Epithelial cell of esophagus (primary cell): ENCODE measurements at regions not wholly inside any gene's neighbourhood (a gene's known extent, or its start where the extent isn't known, plus 50 kb on each side); places are given as distances from the start of the nearest gene placed in this dataset.
"Not testable (repeated sequence)": the region's sequence is repeated elsewhere in the genome, so short reads cannot be mapped to it uniquely, and the experiment has no call there.

ENCODE experiments used
- DNase-seq: peaks from one replicate; pipeline ENCODE4 v3.0.0; 2010; ENCODE audit warnings: low read depth
- H3K4me3 ChIP-seq: 2 replicates; pipeline ENCODE4 v1.5.1; 2011; ENCODE audit warnings: mild to moderate bottlenecking, low read length, control low read depth
- CTCF ChIP-seq: IDR thresholded peaks from 2 replicates; pipeline ENCODE4 v1.5.1; 2011; ENCODE audit warnings: low read depth, mild to moderate bottlenecking, low read length, control low read depth, inconsistent platforms; ENCODE audit not compliant: insufficient read depth; ENCODE audit errors: missing control alignments

DNA sequence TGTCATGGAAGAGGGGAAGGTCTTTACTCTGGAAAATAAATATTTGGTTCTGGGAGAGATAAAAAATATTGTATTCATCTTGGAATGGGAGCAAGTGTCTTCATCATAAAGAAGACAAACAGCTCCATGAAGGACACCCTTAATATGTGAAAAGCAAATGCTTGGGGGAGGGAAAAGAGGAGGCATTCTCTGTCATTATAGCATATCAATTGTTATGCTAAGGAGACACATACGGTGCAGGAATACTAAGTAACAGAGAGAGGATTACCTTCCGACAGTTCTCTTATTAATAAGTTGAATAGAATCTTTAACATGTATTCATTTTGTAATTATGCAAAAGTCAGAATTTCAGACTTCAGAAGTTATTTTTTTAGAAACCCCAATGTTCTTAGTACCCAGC lies 634.4 kb downstream of the UTRN start:
- DNase-seq = no peak
- TF ChIP-seq CTCF = no peak
- H3K4me3 ChIP-seq = no peak overlapping the region

- no peak for TF ChIP-seq CTCF
- no peak overlapping the region for H3K4me3 ChIP-seq
- DNase-seq = no peak
Observed at GRCh38 chr6:144920391-144920961, 635.3 kb downstream of the UTRN start.

DNA sequence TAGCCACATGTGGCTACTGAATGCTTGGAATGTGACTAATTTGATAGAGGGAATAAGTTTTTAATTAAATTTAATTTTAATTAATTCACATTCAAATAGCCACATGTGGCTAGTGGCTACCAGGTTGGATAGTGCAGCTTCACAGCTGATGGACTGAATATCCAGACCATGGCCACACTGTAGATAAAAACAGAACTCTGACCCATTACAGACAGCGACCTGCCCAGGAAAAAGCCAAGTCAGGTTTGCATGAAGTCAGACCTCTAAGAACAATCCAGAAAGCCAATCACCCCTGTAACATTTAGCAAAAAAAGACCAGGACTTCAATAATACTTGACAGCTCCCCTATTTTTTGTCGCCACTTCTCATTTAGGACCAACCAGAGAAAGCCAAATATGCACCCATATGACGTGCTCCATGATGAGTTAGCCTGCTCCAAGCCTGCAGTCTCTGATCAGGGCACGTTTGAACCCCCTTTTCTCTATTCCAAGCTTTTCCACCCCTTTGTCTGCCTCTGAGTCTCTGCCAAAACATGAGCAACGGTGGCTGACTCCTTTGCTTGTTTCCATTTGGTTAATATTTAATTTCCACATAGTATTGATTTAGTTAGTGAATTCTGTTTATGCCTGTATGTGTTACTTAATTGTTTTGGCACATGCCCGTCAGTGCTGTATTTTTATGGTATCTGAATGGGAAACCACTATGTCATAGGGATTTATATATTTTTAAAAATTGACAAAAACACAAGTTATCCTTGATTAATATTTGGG lies 636.3 kb downstream of the UTRN start:
- no peak for TF ChIP-seq CTCF
- DNase-seq = no peak
- no peak overlapping the region for H3K4me3 ChIP-seq

GRCh38 chr6:144922120-144922722 lies 637.1 kb downstream of the UTRN start:
- no peak for TF ChIP-seq CTCF
- no peak for DNase-seq
- H3K4me3 ChIP-seq = no peak overlapping the region

DNA sequence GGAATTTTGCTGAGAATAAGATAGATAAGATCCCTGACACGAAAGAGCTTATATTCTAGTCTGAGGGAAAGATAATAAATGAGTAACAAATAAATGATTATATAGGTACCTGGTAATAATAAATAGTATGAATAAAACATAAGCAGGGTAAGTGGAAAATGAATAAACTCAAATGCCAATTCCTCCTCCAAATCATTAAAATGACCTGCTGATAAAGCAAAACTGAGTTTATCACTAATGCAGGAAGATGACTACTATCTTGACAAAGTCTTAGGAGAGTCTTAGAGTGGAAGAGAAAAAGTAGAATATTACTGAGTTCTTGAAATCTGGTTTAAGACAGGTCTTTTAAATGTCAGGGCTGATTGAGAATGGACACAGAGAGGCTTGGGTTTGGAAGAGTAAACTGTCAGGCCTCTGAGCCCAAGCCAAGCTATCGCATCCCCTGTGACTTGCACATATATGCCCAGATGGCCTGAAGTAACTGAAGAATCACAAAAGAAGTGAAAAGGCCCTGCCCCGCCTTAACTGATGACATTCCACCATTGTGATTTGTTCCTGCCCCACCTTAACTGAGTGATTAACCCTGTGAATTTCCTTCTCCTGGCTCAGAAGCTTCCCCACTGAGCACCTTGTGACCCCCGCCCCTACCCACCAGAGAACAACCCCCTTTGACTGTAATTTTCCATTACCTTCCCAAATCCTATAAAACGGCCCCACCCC lies 637.8 kb downstream of the UTRN start:
- H3K4me3 ChIP-seq, DNase-seq: not testable (repeated sequence)

GRCh38 chr6:144923491-144923787 lies 638.3 kb downstream of the UTRN start:
- not testable (repeated sequence) for DNase-seq, H3K4me3 ChIP-seq

DNA sequence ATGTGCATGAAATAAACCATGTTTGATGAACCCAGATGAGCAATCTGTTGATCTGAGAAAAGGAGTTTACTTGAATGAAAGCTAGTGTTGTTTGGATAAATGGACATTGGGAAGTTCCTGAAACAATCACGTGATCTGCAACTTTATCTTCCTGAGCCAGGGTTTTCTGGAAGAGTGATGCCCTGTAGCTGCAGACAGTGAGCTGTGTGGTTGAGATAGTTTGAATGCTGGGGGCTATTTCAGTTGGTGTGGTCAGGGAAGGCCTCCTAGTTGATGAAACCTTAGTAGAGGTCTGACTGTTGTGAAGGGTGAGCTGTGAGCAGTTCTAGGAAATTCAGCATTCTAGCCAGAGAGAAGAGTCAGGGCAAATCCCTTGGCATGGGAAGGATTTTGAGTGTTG lies 643.7 kb downstream of the UTRN start:
- no peak for TF ChIP-seq CTCF
- DNase-seq = no peak
- H3K4me3 ChIP-seq = no peak overlapping the region
